ENCODE measurements at regions not wholly inside any gene's neighbourhood (a gene's known extent, or its start where the extent isn't known, plus 50 kb on each side); places are given as distances from the start of the nearest gene placed in this dataset.

GRCh38 chr2:160876029-160876428 is 284.2 kb upstream of the TANK start:
- no peak overlapping the region for H3K4me3 ChIP-seq
- DNase-seq (ENCODE audit: low spot score), result no peak
- H3K9me3 ChIP-seq, result no peaks in the 10 kb centered on the region
- no peak for TF ChIP-seq CTCF (IDR thresholded peaks at IDR 0.05)
- H3K27ac ChIP-seq, result no peak overlapping the region
- peaks cover 4% of the 10 kb centered on the region in 2 donors for H3K4me1 ChIP-seq (ENCODE audit: control insufficient read depth in 1 of 2, low read depth in 2 of 2)
- H3K36me3 ChIP-seq, result no peaks in the 10 kb centered on the region
- no peak for ATAC-seq (ENCODE audit: insufficient number of reproducible peaks, low FRiP score, low read depth)
- H3K27me3 ChIP-seq (replicated peaks; ENCODE audit: insufficient read depth), result no peaks in the 10 kb centered on the region

GRCh38 chr2:160876765-160877164 is 283.5 kb upstream of the TANK start:
- Histone ChIP-seq H3K27ac (no peak overlapping the region), H3K27me3 (replicated peaks; ENCODE audit: insufficient read depth) (no peaks in the 10 kb centered on the region), H3K4me3 (no peak overlapping the region), H3K36me3 (no peaks in the 10 kb centered on the region), H3K4me1 (ENCODE audit: control insufficient read depth in 1 of 2, low read depth in 2 of 2) (no peaks in the 10 kb centered on the region), H3K9me3 (no peaks in the 10 kb centered on the region)
- no peak for ATAC-seq (ENCODE audit: insufficient number of reproducible peaks, low FRiP score, low read depth)
- no peak for DNase-seq (ENCODE audit: low spot score)
- no peak for TF ChIP-seq CTCF (IDR thresholded peaks at IDR 0.05)

- TF ChIP-seq CTCF (IDR thresholded peaks at IDR 0.05), result no peak
- no peaks in the 10 kb centered on the region for H3K9me3 ChIP-seq
- no peaks in the 10 kb centered on the region for H3K27me3 ChIP-seq (replicated peaks; ENCODE audit: insufficient read depth)
- ATAC-seq (ENCODE audit: insufficient number of reproducible peaks, low FRiP score, low read depth), result no peak
- no peaks in the 10 kb centered on the region for H3K4me1 ChIP-seq (ENCODE audit: control insufficient read depth in 1 of 2, low read depth in 2 of 2)
- H3K27ac ChIP-seq, result no peak overlapping the region
- no peak for DNase-seq (ENCODE audit: low spot score)
- H3K4me3 ChIP-seq, result no peak overlapping the region
- H3K36me3 ChIP-seq, result no peaks in the 10 kb centered on the region
These were observed 281.6 kb upstream of the TANK start for GRCh38 chr2:160878618-160879017.

GRCh38 chr2:160882906-160883305 is 277.3 kb upstream of the TANK start:
- Histone ChIP-seq H3K9me3 (no peaks in the 10 kb centered on the region), H3K4me3 (no peak overlapping the region), H3K4me1 (ENCODE audit: control insufficient read depth in 1 of 2, low read depth in 2 of 2) (no peaks in the 10 kb centered on the region), H3K36me3 (no peaks in the 10 kb centered on the region), H3K27ac (no peak overlapping the region), H3K27me3 (replicated peaks; ENCODE audit: insufficient read depth) (no peaks in the 10 kb centered on the region)
- DNase-seq (ENCODE audit: low spot score) (no peak), ATAC-seq (ENCODE audit: insufficient number of reproducible peaks, low FRiP score, low read depth) (no peak)
- TF ChIP-seq CTCF (IDR thresholded peaks at IDR 0.05), result no peak

- Histone ChIP-seq H3K27me3 (replicated peaks; ENCODE audit: insufficient read depth) (no peaks in the 10 kb centered on the region), H3K4me3 (no peak overlapping the region), H3K4me1 (ENCODE audit: control insufficient read depth in 1 of 2, low read depth in 2 of 2) (no peaks in the 10 kb centered on the region), H3K9me3 (no peaks in the 10 kb centered on the region), H3K27ac (no peak overlapping the region), H3K36me3 (no peaks in the 10 kb centered on the region)
- DNase-seq (ENCODE audit: low spot score) (no peak), ATAC-seq (ENCODE audit: insufficient number of reproducible peaks, low FRiP score, low read depth) (no peak)
- TF ChIP-seq CTCF (IDR thresholded peaks at IDR 0.05), result no peak
These were observed 276.2 kb upstream of the TANK start for GRCh38 chr2:160884056-160884455.
